NCI-H1417 (cell line): ENCODE measurements at regions not wholly inside any gene's neighbourhood (a gene's known extent, or its start where the extent isn't known, plus 50 kb on each side); places are given as distances from the start of the nearest gene placed in this dataset.
A peak's percentile ranks its signal among the peaks of the same experiment; 100 is the strongest.
"Not testable (repeated sequence)": the region's sequence is repeated elsewhere in the genome, so short reads cannot be mapped to it uniquely, and the experiment has no call there.

ENCODE experiments used
- DNase-seq, 3 experiments: peaks; one replicate each; lab custom pipeline; 2025; lab: John Stamatoyannopoulos, UW

DNA sequence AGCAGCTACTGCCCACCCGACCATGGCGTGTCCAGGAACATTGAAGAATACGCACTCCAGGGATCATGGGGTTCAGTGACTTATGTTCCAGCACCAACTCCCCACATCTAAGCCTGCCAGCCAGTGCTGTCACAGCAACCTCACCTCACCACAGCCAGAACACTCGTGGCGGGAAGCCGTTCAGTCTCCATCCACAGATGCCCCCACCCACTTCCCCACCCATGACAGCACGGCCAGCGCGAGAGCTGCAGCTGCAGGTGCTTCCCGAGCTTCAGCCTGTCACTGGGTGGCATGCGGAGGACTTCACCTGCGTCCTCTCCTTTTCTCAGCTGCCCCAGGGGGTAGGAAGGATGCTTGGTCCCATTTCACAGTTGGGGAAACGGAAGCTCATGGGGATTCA lies 50.3 kb downstream of the RBFOX3 start:
- DNase-seq: no peak

DNA sequence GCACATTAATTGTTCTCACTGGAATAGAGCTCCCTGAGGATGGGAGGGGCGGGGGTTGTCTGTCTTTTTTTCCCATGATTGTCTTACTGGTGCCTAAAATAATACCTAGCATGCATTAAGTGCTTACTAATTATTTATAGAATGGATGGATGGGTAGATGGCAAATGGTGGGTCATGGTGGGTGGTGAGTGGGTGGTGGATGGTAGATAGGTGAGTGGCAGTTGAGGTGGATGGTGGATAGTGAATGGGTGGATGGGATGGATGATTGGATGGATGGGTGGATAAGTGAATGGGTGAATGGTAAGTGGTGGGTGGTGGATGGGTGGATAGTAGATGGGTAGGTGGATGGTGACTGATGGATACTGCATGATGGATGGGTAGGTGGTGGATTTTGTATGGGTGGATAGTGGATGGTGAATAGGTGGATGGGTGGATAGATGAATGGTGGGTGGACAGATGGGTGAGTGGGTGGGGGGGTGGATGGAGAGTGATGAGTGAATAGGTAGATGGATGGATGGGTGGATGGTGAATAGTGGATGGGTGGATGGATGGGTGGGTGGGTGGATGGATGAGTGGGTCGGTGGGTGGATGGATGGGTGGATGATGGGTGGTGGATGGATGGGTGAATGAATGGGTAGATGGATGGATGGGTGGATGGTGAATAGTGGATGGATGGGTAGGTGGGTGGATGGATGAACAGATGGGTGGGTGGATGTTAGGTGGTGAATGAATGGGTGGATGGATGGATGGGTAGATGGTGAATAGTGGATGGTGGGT lies 51.6 kb downstream of the RBFOX3 start:
- no peak for DNase-seq

DNA sequence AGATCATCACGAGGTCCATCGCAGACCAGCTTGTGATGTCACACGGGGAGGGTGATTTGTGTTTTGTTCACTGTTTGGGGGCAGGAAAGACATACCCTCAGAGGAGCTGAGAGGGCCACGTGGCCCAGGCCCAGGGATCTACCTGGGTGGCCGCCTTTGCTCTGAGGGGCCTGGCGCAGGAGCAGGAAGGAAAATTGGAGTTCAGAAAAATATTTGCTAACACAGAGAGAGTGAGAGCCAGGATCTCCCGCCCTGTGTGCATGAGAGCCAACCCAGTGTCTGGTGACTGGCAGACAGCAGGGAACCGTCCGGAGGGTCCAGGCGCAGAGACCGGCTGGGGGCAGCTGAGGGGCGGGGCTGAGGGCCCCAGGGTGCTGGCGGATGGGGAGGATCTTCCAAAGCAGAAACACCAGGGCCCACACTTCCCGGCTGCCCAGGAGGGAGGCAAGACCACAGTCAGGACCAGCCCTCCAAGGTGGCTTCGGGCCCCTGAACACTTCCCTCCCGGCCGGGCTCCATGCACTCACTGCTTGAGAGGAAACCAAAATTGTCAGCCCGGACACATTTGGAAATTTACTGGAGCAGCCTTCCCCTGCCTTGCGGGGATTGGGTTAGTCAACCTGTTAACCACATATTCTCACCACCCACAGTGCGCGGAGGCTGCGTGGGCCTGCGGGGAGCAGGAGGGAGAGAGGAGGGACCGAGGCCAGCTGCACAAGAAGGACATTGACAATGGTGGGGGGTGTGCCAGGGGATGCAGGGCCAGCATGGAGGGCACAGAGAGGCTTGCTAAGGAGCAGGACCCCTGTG lies 52.6 kb downstream of the RBFOX3 start:
- no peak for DNase-seq

DNA sequence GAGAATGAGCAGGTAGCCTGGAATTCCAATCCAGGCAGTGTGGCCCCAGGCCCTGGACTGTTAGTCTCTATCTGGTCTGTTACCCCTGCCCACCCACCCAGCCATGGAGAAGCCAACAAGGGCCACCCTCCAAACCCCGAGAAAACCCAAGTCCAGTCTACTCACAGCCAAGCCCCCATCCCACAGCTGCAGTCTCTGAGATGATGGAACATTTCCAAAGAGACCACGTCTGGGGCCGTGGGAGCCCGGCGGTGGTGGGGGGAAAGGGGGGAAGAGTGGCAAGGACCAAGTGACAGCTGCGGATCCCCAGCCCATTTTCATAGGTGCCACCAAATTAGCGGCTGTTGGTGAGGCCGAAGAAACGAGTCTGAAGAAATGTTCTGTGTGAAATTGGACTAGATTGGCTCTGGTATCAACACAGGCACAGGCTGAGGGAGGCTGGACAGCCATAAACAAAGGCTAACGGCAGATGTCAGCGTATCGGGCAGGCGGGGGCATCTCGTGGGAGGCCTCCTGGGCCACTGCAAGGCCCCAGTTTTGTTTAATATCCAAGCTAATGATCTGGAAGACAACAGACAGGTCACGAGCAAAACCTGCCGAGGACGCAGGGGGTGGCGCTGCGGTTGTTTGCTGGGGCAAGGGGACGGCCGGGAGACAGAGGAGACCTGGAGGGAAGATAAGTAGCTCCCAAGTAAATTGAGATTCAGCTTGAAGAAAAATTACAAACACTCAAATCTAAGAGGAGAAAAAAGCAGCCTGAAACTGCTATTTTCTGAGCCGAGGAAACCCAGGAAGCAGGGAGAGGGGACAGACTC lies 53.4 kb downstream of the RBFOX3 start:
- DNase-seq: no peak

DNA sequence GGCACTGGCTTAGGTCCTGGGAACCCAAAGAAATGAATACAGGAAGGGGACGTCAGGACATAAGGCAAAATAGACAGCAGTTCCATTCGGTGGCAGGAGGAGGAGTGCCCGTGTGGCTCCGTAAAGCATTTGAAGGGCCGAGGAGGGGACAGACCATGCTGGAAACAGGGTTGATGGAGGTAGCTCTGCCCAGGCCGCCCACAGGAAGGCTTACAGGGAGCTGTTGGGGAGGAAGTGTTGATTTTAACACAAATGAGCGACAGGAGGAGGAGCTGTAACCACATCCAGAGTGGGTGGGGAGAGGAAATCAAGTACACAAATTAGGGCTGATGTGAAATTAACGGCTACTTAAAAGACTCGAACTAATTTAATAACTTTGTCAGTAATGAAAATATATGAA lies 54.6 kb downstream of the RBFOX3 start:
- no peak for DNase-seq

DNA sequence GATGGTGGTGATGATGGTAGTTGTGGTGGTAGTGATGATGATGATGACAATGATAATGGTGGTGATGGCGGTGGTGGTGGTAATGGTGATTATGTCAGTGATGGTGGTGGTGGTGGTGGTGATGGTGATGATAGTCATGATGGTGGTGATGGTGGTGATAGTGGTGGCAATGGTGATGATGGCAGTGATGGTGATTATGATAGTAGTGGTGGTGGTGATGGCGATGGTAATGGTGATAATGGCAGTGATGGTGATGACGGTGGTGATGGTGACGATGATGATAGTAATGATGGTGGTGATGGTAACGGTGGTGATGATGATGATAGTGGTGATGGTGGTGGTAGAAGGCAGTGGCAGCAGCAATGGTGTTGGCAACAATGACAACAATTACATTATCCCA lies 55.3 kb downstream of the RBFOX3 start:
- DNase-seq: no peak

DNA sequence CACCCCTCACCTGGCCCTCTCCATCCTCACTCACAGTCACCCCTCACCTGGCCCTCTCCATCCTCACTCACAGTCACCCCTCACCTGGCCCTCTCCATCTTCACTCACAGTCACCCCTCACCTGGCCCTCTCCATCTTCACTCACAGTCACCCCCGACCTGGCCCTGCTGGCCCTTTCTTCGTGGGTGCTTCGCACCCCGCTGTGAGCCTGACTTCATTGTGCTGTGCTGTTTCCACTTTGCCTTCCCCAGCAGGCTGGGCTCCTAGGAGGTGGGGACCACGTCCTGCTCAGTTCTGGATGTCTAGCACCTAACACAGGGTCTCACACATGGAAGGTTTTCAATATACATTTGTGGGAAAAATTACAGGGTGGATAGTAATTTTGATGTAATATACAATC lies 56.5 kb downstream of the RBFOX3 start:
- DNase-seq: not testable (repeated sequence)

DNA sequence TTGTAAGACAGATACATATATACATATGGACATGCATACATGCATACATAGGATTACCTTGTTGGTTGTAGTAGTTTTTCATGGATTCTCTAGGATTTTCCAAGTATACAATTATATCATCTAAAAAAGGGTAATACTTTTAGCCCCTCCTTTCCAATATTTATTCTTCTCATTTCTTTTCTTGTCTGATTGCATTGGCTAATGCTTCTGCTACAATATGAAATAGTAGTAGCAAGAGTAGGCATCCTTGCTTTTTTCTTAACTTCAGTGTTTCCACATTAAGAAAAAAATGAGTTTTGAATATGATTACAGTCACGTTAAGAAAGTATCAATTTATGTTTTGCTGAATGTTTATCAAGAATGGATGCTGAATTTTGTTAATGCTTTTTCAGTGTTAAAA lies 58.0 kb downstream of the RBFOX3 start:
- no peak for DNase-seq

DNA sequence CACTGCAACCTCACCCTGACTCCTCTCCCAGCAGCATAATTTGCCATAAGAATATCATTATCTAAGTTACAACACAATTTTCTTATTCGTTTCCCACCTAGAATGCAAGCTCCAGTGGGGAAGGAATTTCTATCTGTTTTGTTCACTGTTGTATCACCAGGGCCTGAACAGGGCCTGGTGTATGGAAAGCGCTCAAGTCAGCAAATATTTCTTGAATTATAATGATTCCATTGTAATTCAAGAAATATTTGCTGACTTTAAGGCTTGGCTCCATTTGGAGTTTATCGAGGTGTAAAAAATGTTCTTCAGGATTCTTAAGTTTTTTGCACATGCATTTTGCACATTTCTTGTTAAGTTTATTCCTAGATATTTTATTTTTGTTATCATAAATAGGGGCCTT lies 58.4 kb downstream of the RBFOX3 start:
- no peak for DNase-seq

DNA sequence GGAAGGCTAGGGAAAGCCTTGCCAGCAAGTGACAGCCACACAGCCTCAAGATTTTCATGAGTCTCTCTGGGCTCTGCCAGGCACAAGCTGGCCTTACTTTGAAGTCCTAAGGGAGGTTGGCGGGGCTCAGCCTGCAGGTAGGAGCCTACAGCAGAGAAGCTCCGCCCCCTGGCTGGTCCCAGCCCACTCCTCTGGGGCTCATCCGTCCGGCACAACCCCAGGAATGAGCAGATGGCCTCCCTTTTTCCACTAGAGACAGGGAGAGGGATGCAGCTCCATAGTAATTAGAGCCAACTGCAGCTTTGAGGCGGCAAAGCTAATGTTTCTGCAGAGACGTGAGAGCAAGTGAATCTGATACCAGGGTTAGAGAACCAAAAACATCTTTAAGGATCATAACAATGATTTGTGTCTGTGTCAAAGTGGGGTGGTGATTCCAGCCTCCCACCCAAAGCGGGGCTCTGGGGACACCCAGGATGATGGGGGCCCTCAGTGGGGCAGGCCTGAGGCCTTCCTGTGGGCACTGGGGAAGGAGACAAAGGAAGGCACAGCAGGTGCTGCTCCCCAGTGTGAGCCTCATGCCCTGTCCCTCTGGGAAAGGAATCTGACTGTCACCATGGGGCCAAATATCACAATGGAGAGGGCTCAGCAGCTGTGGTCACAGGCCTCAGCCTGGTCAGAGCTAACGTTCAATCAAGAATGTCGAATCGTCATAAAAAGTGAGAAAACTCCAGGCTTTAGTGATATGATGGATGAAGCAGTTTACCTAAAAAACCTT lies 61.5 kb downstream of the RBFOX3 start:
- peak in 1 of 3 experiments; percentile 28 for DNase-seq

DNA sequence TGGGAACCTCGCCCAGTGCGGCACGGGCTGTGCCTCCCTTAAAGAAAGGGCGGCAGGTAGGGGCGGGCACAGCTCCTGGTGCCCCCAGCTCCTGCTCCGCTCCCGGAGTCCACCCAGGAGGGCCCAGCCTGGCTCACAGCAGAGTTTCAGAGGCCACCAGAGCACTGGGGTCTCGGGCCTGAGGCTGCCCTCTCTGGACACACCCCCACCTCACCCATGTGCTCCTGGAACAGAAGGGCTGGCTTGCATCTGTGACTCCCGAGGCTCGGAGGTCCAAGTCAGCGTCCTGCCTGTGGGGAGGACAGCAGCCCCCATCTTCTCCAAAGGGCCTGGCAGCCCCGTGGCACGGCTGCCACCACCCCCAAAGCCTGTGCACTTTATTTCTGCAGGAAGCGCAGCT lies 62.7 kb downstream of the RBFOX3 start:
- DNase-seq: no peak

DNA sequence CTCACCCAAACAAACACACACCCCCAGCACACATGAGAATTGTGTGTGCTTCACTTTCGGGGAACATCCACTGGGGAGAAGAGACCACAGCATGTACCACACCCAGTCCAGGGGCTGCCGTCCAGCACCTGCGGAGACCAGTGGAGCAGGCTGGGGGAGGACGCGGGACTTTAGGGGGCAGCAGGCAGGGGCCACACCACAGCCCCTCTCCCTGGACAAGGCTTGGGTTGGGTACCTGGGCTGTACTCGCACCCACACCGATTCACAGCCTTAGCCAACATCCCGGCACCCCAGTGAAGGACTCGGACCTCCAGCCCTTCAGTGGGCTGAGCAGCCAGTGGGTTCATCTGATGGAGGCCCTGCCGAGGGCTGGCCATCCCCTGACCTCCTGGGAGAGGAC lies 63.3 kb downstream of the RBFOX3 start:
- DNase-seq: no peak

DNA sequence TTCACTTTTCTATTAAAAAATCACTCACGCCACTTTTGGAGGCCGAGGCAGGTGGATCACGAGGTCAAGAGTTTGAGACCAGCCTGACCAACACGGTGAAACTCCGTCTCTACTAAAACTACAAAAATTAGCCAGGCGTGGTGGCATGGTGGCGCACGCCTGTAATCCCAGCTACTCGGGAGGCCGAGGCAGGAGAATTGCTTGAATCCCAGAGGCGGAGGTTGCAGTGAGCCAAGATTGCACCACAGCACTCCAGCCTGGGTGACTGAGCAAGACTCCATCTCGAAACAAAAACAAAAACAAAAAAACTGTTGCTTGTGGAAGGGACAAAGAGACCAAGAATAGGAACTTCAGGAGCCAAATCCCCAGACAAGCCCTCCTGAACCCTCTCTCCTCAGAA lies 63.7 kb downstream of the RBFOX3 start:
- DNase-seq: not testable (repeated sequence)

DNA sequence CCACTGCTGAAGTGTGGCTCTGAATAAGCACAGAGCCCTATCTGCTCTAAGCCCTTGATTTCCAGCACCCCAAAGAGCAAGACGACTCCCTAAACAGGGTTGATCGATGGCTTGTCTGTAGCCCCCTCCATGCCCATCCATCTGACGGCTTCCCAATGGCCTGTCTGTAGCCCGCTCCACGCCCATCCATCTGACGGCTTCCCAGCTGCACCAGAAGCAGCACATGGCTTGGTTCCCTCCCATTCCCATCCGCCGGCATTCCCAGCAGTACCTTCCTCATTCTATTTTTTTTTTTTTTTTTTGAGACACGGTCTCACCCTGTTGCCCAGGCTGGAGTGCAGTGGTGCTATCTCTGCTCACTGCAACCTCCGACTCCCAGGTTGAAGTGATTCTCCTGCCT lies 64.5 kb downstream of the RBFOX3 start:
- DNase-seq: no peak

DNA sequence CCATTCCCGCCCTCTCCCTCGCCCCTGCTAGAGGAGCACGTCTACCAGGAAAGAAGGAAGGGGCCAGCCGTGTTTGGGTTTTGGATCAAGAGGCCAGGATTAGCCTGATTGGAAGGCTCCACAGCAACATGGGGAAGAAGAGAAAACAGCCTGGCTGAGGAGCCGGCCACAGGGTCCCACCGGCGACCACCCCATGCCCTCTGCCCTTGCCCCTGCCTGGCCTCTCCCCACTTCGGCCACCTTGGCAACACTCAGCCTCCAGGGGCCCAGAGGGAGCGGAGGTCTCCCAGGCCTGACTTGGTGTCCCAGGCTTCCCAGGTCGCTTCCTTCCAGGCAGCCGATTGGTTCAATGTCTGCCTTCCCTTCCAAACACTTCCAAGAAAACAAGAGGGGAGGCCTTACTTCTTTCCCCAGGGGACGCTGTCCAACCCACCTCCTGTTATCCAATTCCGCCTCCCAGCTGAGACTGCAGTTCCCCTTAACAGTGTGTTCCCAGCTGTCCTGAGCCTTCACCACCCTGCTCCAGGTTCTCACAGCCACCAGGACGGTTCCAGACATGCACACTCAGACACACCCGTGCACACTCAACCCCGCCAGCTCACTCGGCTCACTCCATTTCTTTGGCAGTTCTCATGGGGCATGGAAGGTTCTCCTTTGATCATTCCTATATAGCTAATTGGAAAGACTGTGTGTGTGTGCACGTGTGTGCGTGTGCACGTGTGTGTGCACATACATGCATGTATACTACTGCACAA lies 65.4 kb downstream of the RBFOX3 start:
- DNase-seq: no peak

DNA sequence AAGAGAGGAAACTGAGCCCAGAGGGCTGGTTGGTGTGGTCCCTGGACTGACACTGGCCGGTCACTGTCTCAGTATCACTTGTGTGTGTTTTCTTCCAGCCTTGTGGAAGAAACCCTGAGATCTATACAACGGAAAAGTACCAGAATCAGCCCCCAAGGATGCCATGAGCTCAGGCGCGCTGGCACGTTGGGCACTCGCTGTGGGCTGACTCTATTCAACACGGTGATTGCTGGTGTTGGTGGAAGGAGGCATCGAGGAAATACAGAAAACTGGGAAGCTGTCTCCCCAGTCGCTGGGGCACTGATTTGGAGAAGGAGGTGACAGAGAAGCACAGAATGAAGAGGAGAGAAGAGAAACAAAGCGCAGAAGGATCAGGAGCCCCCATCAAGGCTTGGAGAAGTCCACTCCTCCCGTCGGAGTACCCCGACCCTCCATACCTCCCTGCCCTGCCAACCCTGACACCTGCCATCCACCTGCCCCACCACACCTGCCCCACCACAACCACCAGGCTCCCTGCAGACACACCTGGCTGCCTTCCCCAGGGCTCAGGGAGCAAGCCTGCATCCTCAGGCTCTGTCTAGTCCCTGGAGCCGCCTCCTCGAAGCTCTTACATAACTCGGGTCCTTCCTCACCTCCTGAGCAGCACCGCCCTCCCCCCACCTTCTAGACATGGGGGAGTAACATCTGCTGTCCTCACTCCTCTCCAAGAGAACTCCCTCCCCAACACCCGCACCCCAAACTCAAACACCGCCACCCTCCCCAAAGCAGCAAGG lies 66.5 kb downstream of the RBFOX3 start:
- no peak for DNase-seq

DNA sequence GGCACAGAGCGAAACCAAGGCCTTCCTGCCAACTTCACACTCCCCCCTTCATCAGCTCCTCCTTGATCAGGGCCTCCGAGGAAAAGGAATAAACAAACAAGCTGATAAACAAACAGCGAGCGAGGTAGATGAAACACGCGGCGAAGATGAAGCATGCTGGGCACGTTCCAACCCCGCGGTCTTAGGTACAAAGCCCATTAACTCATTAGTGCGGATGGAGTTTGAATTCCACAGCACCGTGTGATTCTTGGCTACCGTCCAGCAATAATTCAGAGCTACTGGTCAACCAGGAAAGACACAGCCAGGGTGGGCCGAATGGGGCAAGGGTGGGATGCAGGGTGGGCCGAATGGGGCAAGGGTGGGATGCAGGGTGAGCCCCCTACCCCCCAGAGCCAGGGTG lies 67.3 kb downstream of the RBFOX3 start:
- no peak for DNase-seq

DNA sequence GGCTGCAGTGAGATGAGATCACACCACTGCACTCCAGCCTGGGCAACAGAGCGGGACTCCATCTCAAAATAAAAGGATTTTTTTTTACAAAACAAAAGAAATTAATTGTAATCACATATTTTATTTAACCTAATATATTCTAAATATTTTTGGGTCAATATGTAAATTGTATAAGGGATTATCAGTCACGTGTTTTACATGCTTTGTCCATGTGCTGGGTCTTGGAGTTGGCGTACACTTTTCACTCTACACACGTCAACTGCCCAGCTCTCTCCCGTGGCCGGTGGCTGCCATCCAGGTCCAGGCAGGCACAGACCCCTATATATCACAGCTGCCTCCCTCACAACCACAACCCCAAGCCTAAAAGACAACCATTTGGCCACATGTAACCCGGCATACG lies 68.1 kb downstream of the RBFOX3 start:
- no peak for DNase-seq

DNA sequence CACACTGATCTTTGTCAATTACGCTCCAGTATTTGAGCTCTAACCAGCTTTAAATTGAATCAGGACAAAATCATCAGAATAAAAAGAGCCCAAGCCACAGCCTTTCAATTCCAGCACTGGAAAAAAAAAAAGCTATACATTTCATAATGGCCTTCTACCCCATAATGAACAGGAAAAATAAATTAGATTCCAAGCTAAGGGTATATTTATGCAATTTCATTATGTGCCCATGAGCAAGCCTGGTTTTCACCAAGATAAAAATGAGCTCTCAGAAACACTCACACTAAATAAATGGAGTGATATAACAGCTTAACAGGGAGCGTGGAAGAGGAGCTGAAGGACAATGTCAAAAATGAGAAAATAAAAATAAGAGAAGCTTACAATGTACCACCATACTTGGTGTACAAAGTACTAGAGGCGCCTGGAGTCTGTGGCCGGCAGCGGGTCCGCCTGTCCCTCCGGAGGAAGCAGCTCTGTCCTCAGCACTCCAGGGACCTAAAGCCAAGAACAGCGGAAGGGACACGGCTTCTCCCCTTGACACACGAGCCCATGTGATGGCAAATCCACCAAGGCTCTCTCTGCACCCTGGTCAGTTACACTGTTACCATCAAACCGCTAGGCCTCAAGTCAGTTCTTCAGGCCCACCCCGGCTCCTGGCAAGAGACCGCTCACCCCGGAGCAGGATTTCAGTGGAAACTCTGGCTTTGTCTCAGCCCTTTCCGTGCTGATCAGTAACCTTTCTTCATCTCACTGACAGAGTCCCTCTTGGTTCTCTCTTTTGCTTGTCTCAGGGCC lies 69.6 kb downstream of the RBFOX3 start:
- DNase-seq: no peak
